ENCODE measurements at regions not wholly inside any gene's neighbourhood (a gene's known extent, or its start where the extent isn't known, plus 50 kb on each side); places are given as distances from the start of the nearest gene placed in this dataset.

GRCh38 chr9:90985631-90986030, 184.0 kb downstream of the SYK start:
- no peak for TF ChIP-seq CTCF (IDR thresholded peaks at IDR 0.05 in 8 of 11, conservative IDR thresholded peaks at IDR 0.05 in 3 of 11)
- TF ChIP-seq POLR2A (IDR thresholded peaks at IDR 0.05), result no peak
